ENCODE measurements at regions not wholly inside any gene's neighbourhood (a gene's known extent, or its start where the extent isn't known, plus 50 kb on each side); places are given as distances from the start of the nearest gene placed in this dataset.

DNA sequence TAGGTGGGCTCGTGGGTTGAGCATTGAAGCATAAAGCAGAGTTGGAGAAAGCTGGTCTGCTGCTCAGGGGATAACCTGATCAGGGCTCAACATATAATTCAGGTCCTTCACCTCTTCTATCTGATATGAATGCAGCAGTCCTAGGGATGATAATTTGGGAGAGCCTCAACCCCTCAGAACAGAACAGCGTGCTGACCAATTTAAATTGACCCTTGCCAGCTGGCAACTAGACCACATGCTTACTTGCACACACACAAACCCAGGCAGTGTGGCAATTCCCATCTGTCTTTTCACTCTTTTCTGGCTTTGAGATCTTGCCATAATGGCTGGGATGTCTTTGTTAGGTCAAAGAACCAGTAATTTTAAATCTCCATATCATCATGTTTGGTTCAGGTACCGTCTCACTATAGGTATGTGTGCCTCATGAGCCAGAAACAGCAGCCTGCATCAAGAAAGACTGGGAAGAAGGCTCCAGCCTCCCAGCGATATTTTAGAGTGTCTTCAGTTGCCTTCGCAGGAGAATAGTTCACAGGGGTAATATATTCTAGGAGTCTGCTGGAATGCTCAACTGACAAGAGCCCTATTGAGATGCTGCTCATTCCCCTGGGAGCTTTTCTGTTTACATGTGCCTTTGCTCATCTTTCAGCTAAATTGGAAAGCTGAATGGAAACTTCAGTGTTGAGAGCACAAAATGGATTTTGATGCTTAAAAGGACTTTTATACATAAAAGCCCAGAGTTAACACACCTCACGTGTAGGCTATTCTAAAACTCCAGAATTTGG is 497.6 kb downstream of the RASEF start:
- Histone ChIP-seq H3K36me3 (ENCODE audit: control insufficient read depth, insufficient read depth, low read length) (no peaks in the 10 kb centered on the region), H3K27me3 (ENCODE audit: control insufficient read depth, insufficient read depth, low read length) (no peaks in the 10 kb centered on the region), H3K27ac (ENCODE audit: low read length) (no peak overlapping the region), H3K4me3 (ENCODE audit: low read length) (no peak overlapping the region), H3K4me1 (ENCODE audit: control insufficient read depth, insufficient read depth, low read length) (peaks cover 7% of the 10 kb centered on the region), H3K9me3 (replicated peaks; ENCODE audit: control insufficient read depth, low read depth, low read length) (no peaks in the 10 kb centered on the region)
- DNase-seq = peak; percentile 69
- 13% methylated on average over 2 of the region's 6 CpGs for WGBS (ENCODE audit: insufficient coverage)

DNA sequence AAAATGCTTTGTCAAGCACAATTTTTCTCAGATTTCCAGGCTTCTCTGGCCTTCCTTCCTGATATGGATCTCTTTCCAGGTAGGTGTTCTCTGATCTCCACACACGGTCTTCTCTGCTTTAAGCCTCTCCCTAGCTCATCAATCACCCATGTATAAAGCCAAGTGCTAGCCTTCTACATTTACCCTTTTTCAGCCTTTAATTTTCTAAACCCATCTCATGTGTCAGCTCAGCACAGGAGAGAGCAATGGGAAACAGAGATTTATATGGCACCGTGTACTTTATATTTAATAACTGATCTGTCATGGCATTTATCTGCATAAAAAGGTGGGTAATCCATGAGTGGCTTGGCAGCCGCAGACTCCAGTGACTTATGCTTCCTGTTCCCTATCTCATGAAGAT is 495.0 kb downstream of the RASEF start:
- Histone ChIP-seq H3K4me3 (ENCODE audit: low read length) (no peak overlapping the region), H3K27ac (ENCODE audit: low read length) (no peak overlapping the region), H3K9me3 (replicated peaks; ENCODE audit: control insufficient read depth, low read depth, low read length) (no peaks in the 10 kb centered on the region), H3K4me1 (ENCODE audit: control insufficient read depth, insufficient read depth, low read length) (peaks cover 7% of the 10 kb centered on the region), H3K27me3 (ENCODE audit: control insufficient read depth, insufficient read depth, low read length) (no peaks in the 10 kb centered on the region), H3K36me3 (ENCODE audit: control insufficient read depth, insufficient read depth, low read length) (no peaks in the 10 kb centered on the region)
- no peak for DNase-seq
- WGBS (ENCODE audit: insufficient coverage) = 75% methylated on average over 1 of the region's 3 CpGs

DNA sequence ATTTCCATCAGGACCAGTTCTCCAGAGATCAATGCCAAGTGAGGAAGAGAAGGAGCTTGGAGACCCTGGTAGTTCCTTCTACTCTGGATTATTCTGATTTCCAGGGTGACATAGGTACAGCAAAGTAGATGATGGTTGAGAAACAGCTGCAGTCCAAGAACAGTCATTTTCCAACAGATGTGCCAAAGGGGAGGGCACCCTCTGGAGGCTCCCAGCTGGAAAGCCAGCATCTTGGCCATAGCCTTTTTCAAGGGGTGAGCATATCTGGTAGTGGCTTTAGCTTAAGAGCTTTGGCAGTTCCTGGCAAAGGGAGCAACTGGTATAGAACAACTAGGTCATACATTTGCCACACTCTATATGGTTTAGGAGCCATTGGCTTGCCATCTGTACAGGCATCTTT is 492.7 kb downstream of the RASEF start:
- H3K4me1 ChIP-seq (ENCODE audit: control insufficient read depth, insufficient read depth, low read length) = peaks cover 4% of the 10 kb centered on the region
- no peaks in the 10 kb centered on the region for H3K27me3 ChIP-seq (ENCODE audit: control insufficient read depth, insufficient read depth, low read length)
- no peak overlapping the region for H3K27ac ChIP-seq (ENCODE audit: low read length)
- H3K9me3 ChIP-seq (replicated peaks; ENCODE audit: control insufficient read depth, low read depth, low read length) = peaks cover 2% of the 10 kb centered on the region
- no peak for DNase-seq
- no peak overlapping the region for H3K4me3 ChIP-seq (ENCODE audit: low read length)
- no peaks in the 10 kb centered on the region for H3K36me3 ChIP-seq (ENCODE audit: control insufficient read depth, insufficient read depth, low read length)

DNA sequence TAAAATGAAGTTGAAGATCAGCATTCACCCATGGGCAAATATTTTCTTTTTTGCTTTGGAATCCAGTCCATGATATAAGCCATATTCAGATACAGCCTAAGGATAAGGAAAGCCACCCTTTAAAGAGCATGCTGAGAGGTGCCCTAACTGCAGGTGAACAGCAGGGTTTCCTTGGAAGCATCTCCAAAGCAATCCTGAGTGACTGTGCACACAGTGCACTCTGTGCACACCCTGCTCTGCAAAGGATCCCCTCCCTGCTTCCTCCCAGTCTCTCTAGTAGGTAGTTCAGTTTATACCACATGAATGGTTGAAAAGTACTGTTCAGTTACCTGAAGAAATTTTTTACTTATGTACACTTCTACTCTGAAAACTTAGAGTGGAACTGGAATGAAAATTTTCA is 491.4 kb downstream of the RASEF start:
- Histone ChIP-seq H3K27me3 (ENCODE audit: control insufficient read depth, insufficient read depth, low read length) (no peaks in the 10 kb centered on the region), H3K4me3 (ENCODE audit: low read length) (no peak overlapping the region), H3K27ac (ENCODE audit: low read length) (no peak overlapping the region), H3K9me3 (replicated peaks; ENCODE audit: control insufficient read depth, low read depth, low read length) (peaks cover 2% of the 10 kb centered on the region), H3K36me3 (ENCODE audit: control insufficient read depth, insufficient read depth, low read length) (no peaks in the 10 kb centered on the region), H3K4me1 (ENCODE audit: control insufficient read depth, insufficient read depth, low read length) (no peaks in the 10 kb centered on the region)
- DNase-seq = no peak

DNA sequence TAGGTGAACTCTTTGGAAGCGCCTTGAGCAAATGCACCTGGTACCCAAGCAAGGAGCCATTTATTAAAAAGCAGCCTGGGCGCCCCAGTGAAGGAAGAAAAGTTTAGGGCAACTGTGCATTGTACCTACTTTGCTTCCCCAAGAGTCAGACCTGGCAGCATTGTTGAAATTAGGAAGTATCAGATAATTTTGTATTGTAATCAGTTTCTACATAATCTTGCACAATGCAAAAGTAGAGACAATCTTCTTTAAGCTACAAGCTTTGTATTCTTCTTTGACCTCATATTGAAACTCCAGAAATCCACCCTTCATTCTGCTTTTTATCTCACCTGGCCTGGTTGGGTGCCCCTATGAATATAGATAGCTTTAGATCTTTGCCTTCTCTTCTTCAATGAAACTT is 490.8 kb downstream of the RASEF start:
- no peak overlapping the region for H3K27ac ChIP-seq (ENCODE audit: low read length)
- H3K36me3 ChIP-seq (ENCODE audit: control insufficient read depth, insufficient read depth, low read length) = no peaks in the 10 kb centered on the region
- whole genome bisulfite sequencing (ENCODE audit: insufficient coverage) = 90% methylated on average over 1 of the region's 2 CpGs
- no peak for DNase-seq
- H3K4me3 ChIP-seq (ENCODE audit: low read length) = no peak overlapping the region
- H3K27me3 ChIP-seq (ENCODE audit: control insufficient read depth, insufficient read depth, low read length) = no peaks in the 10 kb centered on the region
- no peaks in the 10 kb centered on the region for H3K4me1 ChIP-seq (ENCODE audit: control insufficient read depth, insufficient read depth, low read length)
- H3K9me3 ChIP-seq (replicated peaks; ENCODE audit: control insufficient read depth, low read depth, low read length) = peaks cover 2% of the 10 kb centered on the region

GRCh38 chr9:82574911-82575310 is 488.0 kb downstream of the RASEF start:
- Histone ChIP-seq H3K27me3 (ENCODE audit: control insufficient read depth, insufficient read depth, low read length) (no peaks in the 10 kb centered on the region), H3K4me1 (ENCODE audit: control insufficient read depth, insufficient read depth, low read length) (no peaks in the 10 kb centered on the region), H3K9me3 (replicated peaks; ENCODE audit: control insufficient read depth, low read depth, low read length) (peaks cover 5% of the 10 kb centered on the region), H3K36me3 (ENCODE audit: control insufficient read depth, insufficient read depth, low read length) (no peaks in the 10 kb centered on the region), H3K4me3 (ENCODE audit: low read length) (no peak overlapping the region), H3K27ac (ENCODE audit: low read length) (no peak overlapping the region)
- no peak for DNase-seq

GRCh38 chr9:82580921-82581320 is 482.0 kb downstream of the RASEF start:
- Histone ChIP-seq H3K36me3 (ENCODE audit: control insufficient read depth, insufficient read depth, low read length) (no peaks in the 10 kb centered on the region), H3K9me3 (replicated peaks; ENCODE audit: control insufficient read depth, low read depth, low read length) (peaks cover 3% of the 10 kb centered on the region), H3K4me1 (ENCODE audit: control insufficient read depth, insufficient read depth, low read length) (no peaks in the 10 kb centered on the region), H3K27me3 (ENCODE audit: control insufficient read depth, insufficient read depth, low read length) (no peaks in the 10 kb centered on the region), H3K4me3 (ENCODE audit: low read length) (no peak overlapping the region), H3K27ac (ENCODE audit: low read length) (no peak overlapping the region)
- DNase-seq = no peak
- no CpG with 5 or more reads among the region's 2 CpGs for WGBS (ENCODE audit: insufficient coverage)

- H3K9me3 ChIP-seq (replicated peaks; ENCODE audit: control insufficient read depth, low read depth, low read length) = peaks cover 3% of the 10 kb centered on the region
- H3K27ac ChIP-seq (ENCODE audit: low read length) = no peak overlapping the region
- no CpG with 5 or more reads among the region's 1 CpG for WGBS (ENCODE audit: insufficient coverage)
Measured at GRCh38 chr9:82581516-82581915, 481.4 kb downstream of the RASEF start.

GRCh38 chr9:82581935-82582334 is 481.0 kb downstream of the RASEF start:
- no peaks in the 10 kb centered on the region for H3K27me3 ChIP-seq (ENCODE audit: control insufficient read depth, insufficient read depth, low read length)
- H3K27ac ChIP-seq (ENCODE audit: low read length) = no peak overlapping the region
- H3K9me3 ChIP-seq (replicated peaks; ENCODE audit: control insufficient read depth, low read depth, low read length) = peaks cover 3% of the 10 kb centered on the region
- WGBS (ENCODE audit: insufficient coverage) = no CpG with 5 or more reads among the region's 5 CpGs
- H3K4me3 ChIP-seq (ENCODE audit: low read length) = no peak overlapping the region
- no peak for DNase-seq
- no peaks in the 10 kb centered on the region for H3K4me1 ChIP-seq (ENCODE audit: control insufficient read depth, insufficient read depth, low read length)
- no peaks in the 10 kb centered on the region for H3K36me3 ChIP-seq (ENCODE audit: control insufficient read depth, insufficient read depth, low read length)

More at GRCh38 chr9:82581516-82581915, 481.4 kb downstream of the RASEF start:
- Histone ChIP-seq H3K4me1 (ENCODE audit: control insufficient read depth, insufficient read depth, low read length) (no peaks in the 10 kb centered on the region), H3K4me3 (ENCODE audit: low read length) (no peak overlapping the region), H3K27me3 (ENCODE audit: control insufficient read depth, insufficient read depth, low read length) (no peaks in the 10 kb centered on the region), H3K36me3 (ENCODE audit: control insufficient read depth, insufficient read depth, low read length) (no peaks in the 10 kb centered on the region)
- no peak for DNase-seq

GRCh38 chr9:82582693-82583092 is 480.2 kb downstream of the RASEF start:
- no CpG with 5 or more reads among the region's 1 CpG for WGBS (ENCODE audit: insufficient coverage)
- Histone ChIP-seq H3K27ac (ENCODE audit: low read length) (no peak overlapping the region), H3K36me3 (ENCODE audit: control insufficient read depth, insufficient read depth, low read length) (no peaks in the 10 kb centered on the region), H3K4me1 (ENCODE audit: control insufficient read depth, insufficient read depth, low read length) (no peaks in the 10 kb centered on the region), H3K9me3 (replicated peaks; ENCODE audit: control insufficient read depth, low read depth, low read length) (peaks cover 3% of the 10 kb centered on the region), H3K4me3 (ENCODE audit: low read length) (no peak overlapping the region), H3K27me3 (ENCODE audit: control insufficient read depth, insufficient read depth, low read length) (no peaks in the 10 kb centered on the region)
- DNase-seq = no peak

GRCh38 chr9:82583524-82583923 is 479.4 kb downstream of the RASEF start:
- no peak for DNase-seq
- H3K9me3 ChIP-seq (replicated peaks; ENCODE audit: control insufficient read depth, low read depth, low read length) = peaks cover 3% of the 10 kb centered on the region
- WGBS (ENCODE audit: insufficient coverage) = 33% methylated on average over 5 of the region's 7 CpGs
- H3K4me1 ChIP-seq (ENCODE audit: control insufficient read depth, insufficient read depth, low read length) = no peaks in the 10 kb centered on the region
- H3K36me3 ChIP-seq (ENCODE audit: control insufficient read depth, insufficient read depth, low read length) = no peaks in the 10 kb centered on the region
- H3K4me3 ChIP-seq (ENCODE audit: low read length) = no peak overlapping the region
- no peaks in the 10 kb centered on the region for H3K27me3 ChIP-seq (ENCODE audit: control insufficient read depth, insufficient read depth, low read length)
- no peak overlapping the region for H3K27ac ChIP-seq (ENCODE audit: low read length)

All from muscle of leg (tissue), 3 donors.